ENCODE measurements at regions not wholly inside any gene's neighbourhood (a gene's known extent, or its start where the extent isn't known, plus 50 kb on each side); places are given as distances from the start of the nearest gene placed in this dataset.

GRCh38 chr11:101692980-101693379, 109.2 kb upstream of the TRPC6 start:
- no peak for DNase-seq (ENCODE audit: low read depth, low spot score)
- no peaks in the 10 kb centered on the region for H3K27me3 ChIP-seq (ENCODE audit: insufficient read depth, low read length)
- no peaks in the 10 kb centered on the region for H3K9me3 ChIP-seq (ENCODE audit: control insufficient read depth in 1 of 2, insufficient read depth in 1 of 2, low read depth in 1 of 2, low read length in 2 of 2)
- ChIA-PET POLR2A (no interaction called here), RAD21 (ENCODE audit: low non-redundant PET in 1 of 2, low total read pairs in 2 of 2, uncharacterized antibody in 2 of 2, unreplicated experiment in 2 of 2) (no interaction called here), CTCF (no interaction called here)
- H3K36me3 ChIP-seq (ENCODE audit: control insufficient read depth in 1 of 2, insufficient read depth in 2 of 2, low read length in 2 of 2), result no peaks in the 10 kb centered on the region
- no peak overlapping the region for H3K4me2 ChIP-seq (ENCODE audit: low read length)
- intact Hi-C loops (cut with micrococcal nuclease), result loop anchor here (2.0 kb wide), 1 partner anchor 20 kb away; no protein-coding TSS in a partner anchor
- no TSS peak for BruUV-seq (replicated peaks)
- H3K4me1 ChIP-seq (ENCODE audit: control insufficient read depth in 1 of 2, insufficient read depth in 2 of 2, low read length in 2 of 2), result no peaks in the 10 kb centered on the region
- H2AFZ ChIP-seq (ENCODE audit: low read depth, low read length, poor library complexity, severe bottlenecking), result no peak overlapping the region
- H3K9ac ChIP-seq (ENCODE audit: low read length), result no peak overlapping the region
- no peak overlapping the region for H3K27ac ChIP-seq (ENCODE audit: low read depth, low read length)
- no peaks in the 10 kb centered on the region for H3K9me2 ChIP-seq (ENCODE audit: insufficient read depth)
- TF ChIP-seq POLR2AphosphoS5 (IDR thresholded peaks at IDR 0.05; ENCODE audit: low read depth, low read length) (no peak), ELF1 (IDR thresholded peaks at IDR 0.05; ENCODE audit: borderline replicate concordance, low read depth) (no peak), CTCF (IDR thresholded peaks at IDR 0.05 in 2 of 3, conservative IDR thresholded peaks at IDR 0.05 in 1 of 3; ENCODE audit: borderline replicate concordance in 1 of 3, insufficient read depth in 1 of 3, low read depth in 2 of 3, low read length in 2 of 3) (no peak), POLR2A (IDR thresholded peaks at IDR 0.05; ENCODE audit: borderline replicate concordance, extremely low read depth, insufficient read depth, insufficient read length) (no peak), FOSL1 (IDR thresholded peaks at IDR 0.05; ENCODE audit: low read depth) (no peak), SP1 (IDR thresholded peaks at IDR 0.05; ENCODE audit: low read depth) (no peak)
- H4K20me1 ChIP-seq (ENCODE audit: insufficient read depth), result no peaks in the 10 kb centered on the region
- H3K79me2 ChIP-seq (ENCODE audit: insufficient read depth, low read length), result no peaks in the 10 kb centered on the region
- no peak for ATAC-seq
- no peak overlapping the region for H3K4me3 ChIP-seq (replicated peaks in 1 of 2; ENCODE audit: low read depth in 1 of 2, low read length in 2 of 2)

- ChIA-PET RAD21 (ENCODE audit: low non-redundant PET in 1 of 2, low total read pairs in 2 of 2, uncharacterized antibody in 2 of 2, unreplicated experiment in 2 of 2) (no interaction called here), CTCF (no interaction called here), POLR2A (no interaction called here)
- no peaks in the 10 kb centered on the region for H3K9me3 ChIP-seq (ENCODE audit: control insufficient read depth in 1 of 2, insufficient read depth in 1 of 2, low read depth in 1 of 2, low read length in 2 of 2)
- no peaks in the 10 kb centered on the region for H3K79me2 ChIP-seq (ENCODE audit: insufficient read depth, low read length)
- H3K4me2 ChIP-seq (ENCODE audit: low read length), result no peak overlapping the region
- DNase-seq (ENCODE audit: low read depth, low spot score), result peak; percentile 3
- H3K4me3 ChIP-seq (replicated peaks in 1 of 2; ENCODE audit: low read depth in 1 of 2, low read length in 2 of 2), result no peak overlapping the region
- no peaks in the 10 kb centered on the region for H3K36me3 ChIP-seq (ENCODE audit: control insufficient read depth in 1 of 2, insufficient read depth in 2 of 2, low read length in 2 of 2)
- H4K20me1 ChIP-seq (ENCODE audit: insufficient read depth), result no peaks in the 10 kb centered on the region
- H3K9ac ChIP-seq (ENCODE audit: low read length), result no peak overlapping the region
- H3K4me1 ChIP-seq (ENCODE audit: control insufficient read depth in 1 of 2, insufficient read depth in 2 of 2, low read length in 2 of 2), result no peaks in the 10 kb centered on the region
- no peaks in the 10 kb centered on the region for H3K27me3 ChIP-seq (ENCODE audit: insufficient read depth, low read length)
- no peaks in the 10 kb centered on the region for H3K9me2 ChIP-seq (ENCODE audit: insufficient read depth)
- no TSS peak for BruUV-seq (replicated peaks)
- H3K27ac ChIP-seq (ENCODE audit: low read depth, low read length), result no peak overlapping the region
- H2AFZ ChIP-seq (ENCODE audit: low read depth, low read length, poor library complexity, severe bottlenecking), result no peak overlapping the region
- ATAC-seq, result no peak
- intact Hi-C loops (cut with micrococcal nuclease), result no loop called here
- TF ChIP-seq EGR1 (IDR thresholded peaks at IDR 0.05; ENCODE audit: low read depth) (no peak), ATF3 (IDR thresholded peaks at IDR 0.05) (no peak), RAD21 (IDR thresholded peaks at IDR 0.05; ENCODE audit: low read depth) (no peak), ZFX (IDR thresholded peaks at IDR 0.05) (no peak), JUND (IDR thresholded peaks at IDR 0.05) (no peak), ZBTB33 (IDR thresholded peaks at IDR 0.05; ENCODE audit: extremely low read depth, insufficient replicate concordance, low read length) (no peak), TCF7L2 (IDR thresholded peaks at IDR 0.05; ENCODE audit: borderline replicate concordance, extremely low read depth, insufficient read depth, insufficient read length) (no peak), CBX3 (IDR thresholded peaks at IDR 0.05; ENCODE audit: low read depth) (no peak), FOSL1 (IDR thresholded peaks at IDR 0.05; ENCODE audit: low read depth) (no peak), SIN3A (IDR thresholded peaks at IDR 0.05; ENCODE audit: low read depth) (no peak), SP1 (IDR thresholded peaks at IDR 0.05; ENCODE audit: low read depth) (no peak), EZH2phosphoT487 (IDR thresholded peaks at IDR 0.05; ENCODE audit: borderline replicate concordance) (no peak), MAX (IDR thresholded peaks at IDR 0.05) (no peak), EZH2 (IDR thresholded peaks at IDR 0.05) (no peak), POLR2A (IDR thresholded peaks at IDR 0.05; ENCODE audit: borderline replicate concordance, extremely low read depth, insufficient read depth, insufficient read length) (no peak), POLR2AphosphoS5 (IDR thresholded peaks at IDR 0.05; ENCODE audit: low read depth, low read length) (no peak), ELF1 (IDR thresholded peaks at IDR 0.05; ENCODE audit: borderline replicate concordance, low read depth) (no peak)
These were observed 102.7 kb upstream of the TRPC6 start for GRCh38 chr11:101686514-101686913.
